SKM-1 (cell line): ENCODE measurements at regions not wholly inside any gene's neighbourhood (a gene's known extent, or its start where the extent isn't known, plus 50 kb on each side); places are given as distances from the start of the nearest gene placed in this dataset.
"Not testable (repeated sequence)": the region's sequence is repeated elsewhere in the genome, so short reads cannot be mapped to it uniquely, and the experiment has no call there.

Experiments used
- DNase-seq: peaks from one replicate; lab custom pipeline; 2025; ENCODE audit not compliant: unreplicated experiment; lab: John Stamatoyannopoulos, UW

- no peak for DNase-seq
These were observed 663.8 kb downstream of the FLRT2 start for GRCh38 chr14:86193756-86194155.

- no peak for DNase-seq
These were observed 650.0 kb downstream of the FLRT2 start for GRCh38 chr14:86179980-86180379.

GRCh38 chr14:86168371-86168770 is 638.4 kb downstream of the FLRT2 start:
- DNase-seq: no peak

GRCh38 chr14:86166541-86166940 is 636.6 kb downstream of the FLRT2 start:
- DNase-seq: no peak

GRCh38 chr14:86153480-86153879 is 623.5 kb downstream of the FLRT2 start:
- no peak for DNase-seq

GRCh38 chr14:86143248-86143647 is 613.3 kb downstream of the FLRT2 start:
- DNase-seq: no peak

- DNase-seq: no peak
These were observed 612.0 kb downstream of the FLRT2 start for GRCh38 chr14:86141966-86142365.

- no peak for DNase-seq
These were observed 599.5 kb downstream of the FLRT2 start for GRCh38 chr14:86129426-86129825.

GRCh38 chr14:86124328-86124727 is 594.4 kb downstream of the FLRT2 start:
- DNase-seq: no peak

- no peak for DNase-seq
These were observed 586.0 kb downstream of the FLRT2 start for GRCh38 chr14:86115972-86116371.

- DNase-seq: not testable (repeated sequence)
These were observed 580.9 kb downstream of the FLRT2 start for GRCh38 chr14:86110871-86111270.

GRCh38 chr14:86104691-86105265 is 574.8 kb downstream of the FLRT2 start:
- DNase-seq: no peak

GRCh38 chr14:86094512-86094911 is 564.6 kb downstream of the FLRT2 start:
- DNase-seq: no peak

GRCh38 chr14:86091811-86092210 is 561.9 kb downstream of the FLRT2 start:
- no peak for DNase-seq

GRCh38 chr14:86088156-86088555 is 558.2 kb downstream of the FLRT2 start:
- no peak for DNase-seq

- DNase-seq: no peak
These were observed 557.4 kb downstream of the FLRT2 start for GRCh38 chr14:86087377-86087776.

GRCh38 chr14:86086962-86087361 is 557.0 kb downstream of the FLRT2 start:
- DNase-seq: no peak

GRCh38 chr14:86084097-86084496 is 554.2 kb downstream of the FLRT2 start:
- no peak for DNase-seq

- no peak for DNase-seq
These were observed 553.7 kb downstream of the FLRT2 start for GRCh38 chr14:86083616-86084015.

- no peak for DNase-seq
These were observed 542.4 kb downstream of the FLRT2 start for GRCh38 chr14:86072116-86072894.

- no peak for DNase-seq
These were observed 536.7 kb downstream of the FLRT2 start for GRCh38 chr14:86066651-86067050.

- no peak for DNase-seq
These were observed 535.5 kb downstream of the FLRT2 start for GRCh38 chr14:86065407-86065806.

GRCh38 chr14:86064595-86064994 is 534.7 kb downstream of the FLRT2 start:
- DNase-seq: not testable (repeated sequence)
